ENCODE measurements at regions not wholly inside any gene's neighbourhood (a gene's known extent, or its start where the extent isn't known, plus 50 kb on each side); places are given as distances from the start of the nearest gene placed in this dataset.

GRCh38 chr17:34009912-34010311 lies 245.2 kb upstream of the CCL2 start:
- 82 to 84% methylated on average over 5 of the region's 5 CpGs for WGBS, 2 donors
- H3K4me1 ChIP-seq = no peaks in the 10 kb centered on the region
- no peak overlapping the region for H3K4me3 ChIP-seq
- H3K9me3 ChIP-seq = no peaks in the 10 kb centered on the region
- H3K27me3 ChIP-seq = no peaks in the 10 kb centered on the region
- H3K36me3 ChIP-seq (ENCODE audit: low read depth, missing control alignments) = no peaks in the 10 kb centered on the region
- intact Hi-C loops (cut with DNase I; ENCODE audit: low total_unique reads) = no loop called here
- H3K27ac ChIP-seq = no peak overlapping the region
- TF ChIP-seq POLR2A (IDR thresholded peaks at IDR 0.05) (no peak), CTCF (IDR thresholded peaks at IDR 0.05) (no peak)
- no peak for DNase-seq

GRCh38 chr17:34010534-34010933 lies 244.6 kb upstream of the CCL2 start:
- intact Hi-C loops (cut with DNase I; ENCODE audit: low total_unique reads) = no loop called here
- Histone ChIP-seq H3K36me3 (ENCODE audit: low read depth, missing control alignments) (no peaks in the 10 kb centered on the region), H3K27ac (no peak overlapping the region), H3K27me3 (no peaks in the 10 kb centered on the region), H3K4me3 (no peak overlapping the region), H3K9me3 (no peaks in the 10 kb centered on the region), H3K4me1 (no peaks in the 10 kb centered on the region)
- WGBS, 2 donors = 70 to 78% methylated on average over 2 of the region's 2 CpGs
- no peak for DNase-seq
- TF ChIP-seq POLR2A (IDR thresholded peaks at IDR 0.05) (no peak), CTCF (IDR thresholded peaks at IDR 0.05) (no peak)

- Histone ChIP-seq H3K4me1 (no peaks in the 10 kb centered on the region), H3K27ac (no peak overlapping the region), H3K4me3 (no peak overlapping the region), H3K27me3 (no peaks in the 10 kb centered on the region), H3K9me3 (no peaks in the 10 kb centered on the region), H3K36me3 (ENCODE audit: low read depth, missing control alignments) (no peaks in the 10 kb centered on the region)
- no peak for TF ChIP-seq POLR2A (IDR thresholded peaks at IDR 0.05)
- TF ChIP-seq CTCF (IDR thresholded peaks at IDR 0.05) = no peak
- WGBS, 2 donors = 73 to 88% methylated on average over 3 of the region's 3 CpGs
- no peak for DNase-seq
- intact Hi-C loops (cut with DNase I; ENCODE audit: low total_unique reads) = no loop called here
These were observed 243.5 kb upstream of the CCL2 start for GRCh38 chr17:34011599-34011998.

GRCh38 chr17:34012709-34013375 lies 242.2 kb upstream of the CCL2 start:
- H3K27ac ChIP-seq = no peak overlapping the region
- H3K36me3 ChIP-seq (ENCODE audit: low read depth, missing control alignments) = no peaks in the 10 kb centered on the region
- no peak for TF ChIP-seq POLR2A (IDR thresholded peaks at IDR 0.05)
- TF ChIP-seq CTCF (IDR thresholded peaks at IDR 0.05) = no peak
- intact Hi-C loops (cut with DNase I; ENCODE audit: low total_unique reads) = no loop called here
- no peaks in the 10 kb centered on the region for H3K9me3 ChIP-seq
- no peak overlapping the region for H3K4me3 ChIP-seq
- DNase-seq = no peak
- 75 to 76% methylated on average over 5 of the region's 5 CpGs for WGBS, 2 donors
- H3K27me3 ChIP-seq = no peaks in the 10 kb centered on the region
- H3K4me1 ChIP-seq = no peaks in the 10 kb centered on the region

- no peak for DNase-seq
- Histone ChIP-seq H3K9me3 (no peaks in the 10 kb centered on the region), H3K27me3 (no peaks in the 10 kb centered on the region), H3K4me3 (no peak overlapping the region), H3K27ac (no peak overlapping the region), H3K4me1 (no peaks in the 10 kb centered on the region), H3K36me3 (ENCODE audit: low read depth, missing control alignments) (no peaks in the 10 kb centered on the region)
- TF ChIP-seq CTCF (IDR thresholded peaks at IDR 0.05) (no peak), POLR2A (IDR thresholded peaks at IDR 0.05) (no peak)
- 75 to 91% methylated on average over 1 to 2 of the region's 2 CpGs for WGBS, 2 donors
- intact Hi-C loops (cut with DNase I; ENCODE audit: low total_unique reads) = no loop called here
These were observed 239.8 kb upstream of the CCL2 start for GRCh38 chr17:34015253-34015652.

Data from testis (tissue), 2 donors.